ENCODE measurements at regions not wholly inside any gene's neighbourhood (a gene's known extent, or its start where the extent isn't known, plus 50 kb on each side); places are given as distances from the start of the nearest gene placed in this dataset.

DNA sequence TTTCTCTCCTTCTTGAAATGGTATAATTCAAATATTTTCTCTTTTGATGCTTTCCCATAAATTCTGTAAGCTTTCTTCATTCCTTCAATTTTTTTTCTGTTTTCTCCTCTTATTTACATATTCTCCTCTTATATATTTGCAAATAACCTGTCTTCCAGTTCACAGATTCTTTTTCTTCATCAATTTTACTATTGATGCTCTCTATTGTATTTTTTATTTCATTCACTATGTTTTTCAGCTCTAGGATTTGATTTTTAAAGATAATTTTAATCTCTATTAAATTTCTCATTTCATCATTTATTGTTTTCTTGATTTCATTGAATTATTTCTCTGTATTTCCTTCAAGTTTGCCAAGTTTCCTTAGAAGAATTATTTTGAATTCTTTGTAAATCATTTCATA is 54.0 kb upstream of the PRPS1L1 start:
- H3K27me3 ChIP-seq, result no peaks in the 10 kb centered on the region
- no peak overlapping the region for H3K4me3 ChIP-seq
- intact Hi-C loops (cut with DNase I), result no loop called here
- H3K36me3 ChIP-seq, result no peaks in the 10 kb centered on the region
- no peaks in the 10 kb centered on the region for H3K4me1 ChIP-seq (ENCODE audit: insufficient read depth)
- TF ChIP-seq, protein P1, sequence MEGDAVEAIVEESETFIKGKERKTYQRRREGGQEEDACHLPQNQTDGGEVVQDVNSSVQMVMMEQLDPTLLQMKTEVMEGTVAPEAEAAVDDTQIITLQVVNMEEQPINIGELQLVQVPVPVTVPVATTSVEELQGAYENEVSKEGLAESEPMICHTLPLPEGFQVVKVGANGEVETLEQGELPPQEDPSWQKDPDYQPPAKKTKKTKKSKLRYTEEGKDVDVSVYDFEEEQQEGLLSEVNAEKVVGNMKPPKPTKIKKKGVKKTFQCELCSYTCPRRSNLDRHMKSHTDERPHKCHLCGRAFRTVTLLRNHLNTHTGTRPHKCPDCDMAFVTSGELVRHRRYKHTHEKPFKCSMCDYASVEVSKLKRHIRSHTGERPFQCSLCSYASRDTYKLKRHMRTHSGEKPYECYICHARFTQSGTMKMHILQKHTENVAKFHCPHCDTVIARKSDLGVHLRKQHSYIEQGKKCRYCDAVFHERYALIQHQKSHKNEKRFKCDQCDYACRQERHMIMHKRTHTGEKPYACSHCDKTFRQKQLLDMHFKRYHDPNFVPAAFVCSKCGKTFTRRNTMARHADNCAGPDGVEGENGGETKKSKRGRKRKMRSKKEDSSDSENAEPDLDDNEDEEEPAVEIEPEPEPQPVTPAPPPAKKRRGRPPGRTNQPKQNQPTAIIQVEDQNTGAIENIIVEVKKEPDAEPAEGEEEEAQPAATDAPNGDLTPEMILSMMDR (IDR thresholded peaks at IDR 0.05), result no peak
- TF ChIP-seq EP300 (IDR thresholded peaks at IDR 0.05) (no peak), POLR2A (IDR thresholded peaks at IDR 0.05) (no peak)
- DNase-seq, result no peak
- H3K27ac ChIP-seq, result no peak overlapping the region
- no peaks in the 10 kb centered on the region for H3K9me3 ChIP-seq

DNA sequence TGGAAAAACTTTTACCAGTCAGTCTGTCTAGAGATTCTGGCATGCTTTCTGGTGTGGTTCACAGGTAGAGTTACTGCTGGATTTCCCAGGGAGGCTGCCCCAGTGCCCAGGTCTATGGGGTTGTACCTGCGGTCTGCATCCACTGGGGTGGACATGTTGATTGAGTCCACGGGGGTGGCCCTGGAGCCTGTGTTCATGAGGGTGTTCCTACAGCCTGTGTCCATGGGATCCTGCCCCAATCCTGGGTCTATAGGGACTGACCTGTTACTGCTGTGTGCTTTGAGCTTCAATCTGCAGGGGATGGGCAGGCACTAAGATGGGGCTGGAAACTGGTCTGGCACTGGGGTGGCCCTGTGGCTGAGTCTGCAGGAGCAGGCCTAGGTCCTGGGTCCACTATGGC is 54.5 kb upstream of the PRPS1L1 start:
- TF ChIP-seq POLR2A (IDR thresholded peaks at IDR 0.05), result no peak
- TF ChIP-seq, protein P1 (IDR thresholded peaks at IDR 0.05), result no peak
- DNase-seq, result no peak
- H3K4me3 ChIP-seq, result no peak overlapping the region
- H3K36me3 ChIP-seq, result no peaks in the 10 kb centered on the region
- H3K4me1 ChIP-seq (ENCODE audit: insufficient read depth), result no peaks in the 10 kb centered on the region
- H3K27ac ChIP-seq, result no peak overlapping the region
- H3K9me3 ChIP-seq, result no peaks in the 10 kb centered on the region
- 88 to 97% (median 91%) methylated on average over 2 of the region's 2 CpGs for WGBS, 3 donors
- no peaks in the 10 kb centered on the region for H3K27me3 ChIP-seq
- intact Hi-C loops (cut with DNase I), result no loop called here

DNA sequence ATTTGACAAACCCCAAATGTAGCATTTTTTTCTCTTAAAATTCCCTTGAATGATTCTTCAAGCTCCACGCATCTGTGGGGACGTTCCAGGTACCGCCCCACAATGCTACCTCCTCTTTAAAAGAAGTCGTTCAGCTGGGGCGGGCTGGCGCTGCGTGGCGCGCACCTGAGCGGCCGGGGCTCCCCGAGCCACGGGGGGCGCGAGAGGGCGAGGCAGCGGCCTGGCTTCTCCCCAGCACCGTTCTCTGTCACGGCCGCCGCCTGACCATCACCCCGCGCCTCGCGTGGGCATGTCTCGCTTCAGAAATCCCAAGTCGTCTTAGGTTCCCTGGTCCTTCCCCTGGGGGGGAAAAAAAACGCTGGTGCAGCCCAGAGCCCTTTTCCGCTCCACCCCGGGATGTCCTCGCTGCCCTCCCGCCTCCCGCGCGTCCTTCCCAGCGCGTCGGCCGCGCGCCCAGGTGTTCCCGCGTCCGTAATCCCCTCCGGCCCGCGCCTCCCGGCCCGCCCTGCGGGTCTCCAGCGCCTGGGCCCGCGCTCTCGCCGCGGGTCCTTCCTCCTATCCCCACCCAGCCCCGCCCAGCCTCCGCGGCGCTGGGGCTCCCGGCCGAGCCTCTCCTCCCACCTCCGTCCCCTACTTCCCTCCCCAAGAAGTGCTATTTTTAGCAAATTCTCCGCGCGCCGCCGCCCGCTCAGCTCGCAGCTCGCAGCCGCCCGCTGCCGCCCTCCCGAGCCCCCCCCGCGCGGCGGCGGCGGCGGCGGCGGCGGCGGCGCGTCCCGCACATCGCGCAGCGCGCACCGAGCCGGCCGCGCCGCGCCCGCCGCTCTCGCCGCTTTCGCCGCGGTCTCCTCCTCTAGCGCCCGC is 58.7 kb upstream of the PRPS1L1 start:
- DNase-seq, result peak in 2 of 5 donors; percentile 12 to 13
- 1% methylated on average over 79 to 108 of the region's 108 CpGs for WGBS, 3 donors
- intact Hi-C loops (cut with DNase I), result no loop called here
- Histone ChIP-seq H3K4me3 (peak overlapping the region; percentile 47), H3K4me1 (ENCODE audit: insufficient read depth) (no peaks in the 10 kb centered on the region), H3K9me3 (no peaks in the 10 kb centered on the region), H3K27me3 (no peaks in the 10 kb centered on the region), H3K36me3 (no peaks in the 10 kb centered on the region), H3K27ac (no peak overlapping the region)
- TF ChIP-seq POLR2A (IDR thresholded peaks at IDR 0.05), result no peak
- no peak for TF ChIP-seq EP300 (IDR thresholded peaks at IDR 0.05)
- TF ChIP-seq, protein P1 (IDR thresholded peaks at IDR 0.05), result no peak

DNA sequence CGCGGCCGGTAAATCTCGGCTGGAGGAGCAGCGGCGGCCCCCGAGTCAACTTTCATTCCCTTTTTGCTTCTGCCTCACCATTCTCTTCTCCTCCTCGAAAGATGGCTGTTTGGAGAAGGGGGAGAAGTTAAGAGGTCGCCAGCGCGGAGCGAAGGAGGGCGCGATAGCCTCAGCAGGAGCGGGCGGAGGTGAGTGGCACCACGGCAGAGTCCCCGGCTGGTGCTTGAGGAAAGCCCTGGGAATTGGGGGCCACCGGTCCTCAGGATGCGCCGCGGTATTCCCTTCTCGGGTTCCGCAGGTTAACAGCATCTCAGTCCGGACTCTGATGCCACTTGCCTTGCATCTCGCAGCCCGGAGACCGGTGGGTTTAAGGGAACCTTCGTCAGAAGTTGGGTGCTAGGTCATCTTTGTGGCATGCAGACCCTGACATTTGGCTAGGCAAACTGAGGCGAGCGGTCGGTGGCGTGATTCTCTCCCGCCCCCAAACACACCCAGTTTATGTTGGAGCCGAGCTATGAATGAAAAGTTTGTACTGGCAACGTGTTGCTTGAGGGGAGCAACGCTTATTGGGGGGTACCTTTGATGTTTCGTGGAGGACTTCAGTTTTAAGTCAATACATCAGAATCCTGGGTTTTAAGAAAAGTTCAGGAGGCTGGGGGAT is 59.5 kb upstream of the PRPS1L1 start:
- Histone ChIP-seq H3K27me3 (no peaks in the 10 kb centered on the region), H3K4me1 (ENCODE audit: insufficient read depth) (no peaks in the 10 kb centered on the region), H3K36me3 (no peaks in the 10 kb centered on the region), H3K4me3 (peak overlapping the region; percentile 47), H3K9me3 (no peaks in the 10 kb centered on the region), H3K27ac (no peak overlapping the region)
- peak in 1 of 5 donors; percentile 7 for DNase-seq
- TF ChIP-seq EP300 (IDR thresholded peaks at IDR 0.05) (no peak), POLR2A (IDR thresholded peaks at IDR 0.05) (no peak)
- TF ChIP-seq, protein P1 (IDR thresholded peaks at IDR 0.05), result no peak
- 2 to 5% (median 2%) methylated on average over 38 of the region's 38 CpGs for WGBS, 3 donors
- intact Hi-C loops (cut with DNase I), result no loop called here
